MM.1S (cell line): ENCODE measurements at regions not wholly inside any gene's neighbourhood (a gene's known extent, or its start where the extent isn't known, plus 50 kb on each side); places are given as distances from the start of the nearest gene placed in this dataset.

Source experiments
- DNase-seq: peaks from one replicate; pipeline ENCODE4 v3.0.0-alpha.2; 2015
- H2AFZ ChIP-seq: fragments of 300-600 bp; sonication (generic); 2 replicates; pipeline ENCODE4 v1.6.0; 2016; ENCODE audit warnings: antibody characterized with exemption, low read length
- H3F3A ChIP-seq: fragments of 300-600 bp; sonication (generic); 2 replicates; pipeline ENCODE4 v1.6.1; 2016; ENCODE audit warnings: mild to moderate bottlenecking, antibody characterized with exemption, low read length, moderate library complexity, mixed read lengths; ENCODE audit not compliant: insufficient read depth
- H3K27ac ChIP-seq: fragments of 300-600 bp; sonication (generic); 2 replicates; pipeline ENCODE4 v1.5.1; 2016; ENCODE audit warnings: mild to moderate bottlenecking, low read length
- H3K27me3 ChIP-seq: fragments of 300-600 bp; sonication (generic); replicated peaks from 2 replicates; pipeline ENCODE4 v1.6.0; 2016; ENCODE audit warnings: low read length; ENCODE audit not compliant: insufficient read depth
- H3K36me3 ChIP-seq: fragments of 300-600 bp; sonication (generic); replicated peaks from 2 replicates; pipeline ENCODE4 v1.6.1; 2016; ENCODE audit warnings: mild to moderate bottlenecking, low read length, mixed read lengths; ENCODE audit not compliant: insufficient read depth
- H3K4me1 ChIP-seq: fragments of 300-600 bp; sonication (generic); 2 replicates; pipeline ENCODE4 v1.6.1; 2016; ENCODE audit warnings: low read length, mixed read lengths
- H3K4me2 ChIP-seq: fragments of 300-600 bp; sonication (generic); 2 replicates; pipeline ENCODE4 v1.6.0; 2016; ENCODE audit warnings: low read depth, low read length
- H3K4me3 ChIP-seq: fragments of 300-600 bp; sonication (generic); 2 replicates; pipeline ENCODE4 v1.5.1; 2016; ENCODE audit warnings: low read length, mixed read lengths
- H3K79me2 ChIP-seq: fragments of 300-600 bp; sonication (generic); 2 replicates; pipeline ENCODE4 v1.6.1; 2016; ENCODE audit warnings: mixed run types, low read length, mixed read lengths
- H3K9ac ChIP-seq: fragments of 300-600 bp; sonication (generic); 2 replicates; pipeline ENCODE4 v1.6.1; 2016; ENCODE audit warnings: low read length, mixed read lengths
- H3K9me2 ChIP-seq: fragments of 300-600 bp; sonication (generic); replicated peaks from 2 replicates; pipeline ENCODE4 v1.6.1; 2016; ENCODE audit warnings: mild to moderate bottlenecking, low read length, mixed read lengths; ENCODE audit not compliant: insufficient read depth
- H3K9me3 ChIP-seq: fragments of 300-600 bp; sonication (generic); replicated peaks from 2 replicates; pipeline ENCODE4 v1.6.1; 2016; ENCODE audit warnings: mild to moderate bottlenecking, low read length, mixed read lengths; ENCODE audit not compliant: insufficient read depth
- H4K20me1 ChIP-seq: fragments of 300-600 bp; sonication (generic); 2 replicates; pipeline ENCODE4 v1.6.1; 2016; ENCODE audit warnings: mild to moderate bottlenecking, low read length, moderate library complexity, mixed read lengths; ENCODE audit not compliant: insufficient read depth
- CTCF ChIP-seq: fragments of 300-600 bp; sonication (generic); IDR thresholded peaks from 2 replicates; pipeline ENCODE4 v1.5.1; 2016; ENCODE audit warnings: antibody characterized with exemption, low read length, mixed read lengths
- EZH2 ChIP-seq: fragments of 300-600 bp; sonication (generic); optimal IDR thresholded peaks from 2 replicates; pipeline ENCODE3; 2017; ENCODE audit warnings: low read depth, mild to moderate bottlenecking, antibody characterized with exemption, low read length, mixed read lengths
- EZH2phosphoT487 ChIP-seq: fragments of 300-600 bp; sonication (generic); IDR thresholded peaks from 2 replicates; pipeline ENCODE4 v1.6.1; 2018; ENCODE audit warnings: antibody characterized with exemption, low read length

GRCh38 chr15:25192651-25193050 is 237.9 kb downstream of the SNRPN start:
- Histone ChIP-seq H3K9ac (no peak overlapping the region), H4K20me1 (no peaks in the 10 kb centered on the region), H3F3A (no peaks in the 10 kb centered on the region), H3K4me3 (no peak overlapping the region), H3K36me3 (no peaks in the 10 kb centered on the region), H3K9me2 (no peaks in the 10 kb centered on the region), H3K27ac (no peak overlapping the region), H3K27me3 (no peaks in the 10 kb centered on the region), H2AFZ (no peak overlapping the region), H3K4me2 (no peak overlapping the region), H3K4me1 (no peaks in the 10 kb centered on the region), H3K79me2 (no peaks in the 10 kb centered on the region), H3K9me3 (no peaks in the 10 kb centered on the region)
- no peak for TF ChIP-seq EZH2
- no peak for TF ChIP-seq CTCF
- no peak for DNase-seq

GRCh38 chr15:25207369-25207768 is 231.5 kb downstream of the UBE3A start:
- H3K9me3 ChIP-seq: no peaks in the 10 kb centered on the region
- H3K36me3 ChIP-seq: no peaks in the 10 kb centered on the region
- H3K4me2 ChIP-seq: no peak overlapping the region
- no peak overlapping the region for H3K4me3 ChIP-seq
- H3F3A ChIP-seq: no peaks in the 10 kb centered on the region
- no peaks in the 10 kb centered on the region for H3K27me3 ChIP-seq
- H3K9me2 ChIP-seq: no peaks in the 10 kb centered on the region
- TF ChIP-seq EZH2phosphoT487 (no peak), EZH2 (no peak), CTCF (no peak)
- no peak overlapping the region for H3K27ac ChIP-seq
- H3K4me1 ChIP-seq: no peaks in the 10 kb centered on the region
- no peak overlapping the region for H2AFZ ChIP-seq
- H4K20me1 ChIP-seq: no peaks in the 10 kb centered on the region
- no peak overlapping the region for H3K9ac ChIP-seq
- no peak for DNase-seq
- no peaks in the 10 kb centered on the region for H3K79me2 ChIP-seq

GRCh38 chr15:25208735-25209134 is 230.1 kb downstream of the UBE3A start:
- Histone ChIP-seq H3K9me3 (no peaks in the 10 kb centered on the region), H3F3A (no peaks in the 10 kb centered on the region), H3K9me2 (no peaks in the 10 kb centered on the region), H4K20me1 (no peaks in the 10 kb centered on the region), H3K4me1 (no peaks in the 10 kb centered on the region), H3K9ac (no peak overlapping the region), H3K27me3 (no peaks in the 10 kb centered on the region), H3K79me2 (no peaks in the 10 kb centered on the region), H3K27ac (no peak overlapping the region), H3K4me3 (no peak overlapping the region), H3K4me2 (no peak overlapping the region), H3K36me3 (no peaks in the 10 kb centered on the region), H2AFZ (no peak overlapping the region)
- DNase-seq: no peak
- TF ChIP-seq CTCF (no peak), EZH2 (no peak), EZH2phosphoT487 (no peak)
